ENCODE measurements at regions not wholly inside any gene's neighbourhood (a gene's known extent, or its start where the extent isn't known, plus 50 kb on each side); places are given as distances from the start of the nearest gene placed in this dataset.

DNA sequence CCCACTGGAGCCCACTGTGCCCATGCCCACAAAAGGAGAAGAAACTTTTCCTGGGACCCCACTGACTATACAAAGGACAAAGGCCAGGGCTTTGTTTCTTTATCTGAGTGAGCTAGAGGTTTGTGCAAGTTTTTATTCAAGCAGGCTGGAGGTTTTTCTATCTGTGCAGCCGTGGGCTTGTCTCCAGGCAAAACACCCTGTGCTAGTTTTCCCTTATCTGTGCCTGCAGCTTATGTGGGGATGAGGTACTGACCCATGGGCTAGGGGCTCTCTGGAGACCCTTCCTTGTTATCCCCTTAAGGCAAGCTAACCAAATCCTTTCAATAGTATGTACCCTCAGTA lies 545.5 kb downstream of the ZPLD1 start:
- dilution Hi-C loops (cut with MboI; ENCODE audit: extremely low pct_ligation_motif_present, low sequenced_read_pairs): no loop called here
- no peak for FAIRE-seq
- no peaks in the 10 kb centered on the region for H3K9me1 ChIP-seq (ENCODE audit: control insufficient read depth, extremely low read depth, insufficient read depth, low read length)
- no peak overlapping the region for H3K9ac ChIP-seq (ENCODE audit: control insufficient read depth, extremely low read depth, insufficient read depth, low read length)
- H3K4me3 ChIP-seq (ENCODE audit: control insufficient read depth in 2 of 3, extremely low read depth in 1 of 3, insufficient read depth in 2 of 3, low read depth in 1 of 3, low read length in 3 of 3): no peak overlapping the region
- no peak for TF ChIP-seq EZH2 (IDR thresholded peaks at IDR 0.05; ENCODE audit: low read length)
- TF ChIP-seq, protein P1, sequence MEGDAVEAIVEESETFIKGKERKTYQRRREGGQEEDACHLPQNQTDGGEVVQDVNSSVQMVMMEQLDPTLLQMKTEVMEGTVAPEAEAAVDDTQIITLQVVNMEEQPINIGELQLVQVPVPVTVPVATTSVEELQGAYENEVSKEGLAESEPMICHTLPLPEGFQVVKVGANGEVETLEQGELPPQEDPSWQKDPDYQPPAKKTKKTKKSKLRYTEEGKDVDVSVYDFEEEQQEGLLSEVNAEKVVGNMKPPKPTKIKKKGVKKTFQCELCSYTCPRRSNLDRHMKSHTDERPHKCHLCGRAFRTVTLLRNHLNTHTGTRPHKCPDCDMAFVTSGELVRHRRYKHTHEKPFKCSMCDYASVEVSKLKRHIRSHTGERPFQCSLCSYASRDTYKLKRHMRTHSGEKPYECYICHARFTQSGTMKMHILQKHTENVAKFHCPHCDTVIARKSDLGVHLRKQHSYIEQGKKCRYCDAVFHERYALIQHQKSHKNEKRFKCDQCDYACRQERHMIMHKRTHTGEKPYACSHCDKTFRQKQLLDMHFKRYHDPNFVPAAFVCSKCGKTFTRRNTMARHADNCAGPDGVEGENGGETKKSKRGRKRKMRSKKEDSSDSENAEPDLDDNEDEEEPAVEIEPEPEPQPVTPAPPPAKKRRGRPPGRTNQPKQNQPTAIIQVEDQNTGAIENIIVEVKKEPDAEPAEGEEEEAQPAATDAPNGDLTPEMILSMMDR (optimal IDR thresholded peaks at IDR 0.05 in 1 of 3, IDR thresholded peaks at IDR 0.05 in 1 of 3, conservative IDR thresholded peaks at IDR 0.05 in 1 of 3; ENCODE audit: extremely low read depth in 1 of 3, insufficient read depth in 2 of 3, low read length in 3 of 3): no peak
- H3K9me3 ChIP-seq (ENCODE audit: control insufficient read depth, low read depth, low read length): no peaks in the 10 kb centered on the region
- H3K27ac ChIP-seq (ENCODE audit: control insufficient read depth, insufficient read depth, low read length): no peak overlapping the region
- no peaks in the 10 kb centered on the region for H3K79me2 ChIP-seq (ENCODE audit: control insufficient read depth, insufficient read depth, low read length)
- no peaks in the 10 kb centered on the region for H4K20me1 ChIP-seq (ENCODE audit: control insufficient read depth, extremely low read depth, insufficient read depth, low read length)
- H3K27me3 ChIP-seq (ENCODE audit: control insufficient read depth, extremely low read depth, insufficient read depth, low read length): no peaks in the 10 kb centered on the region
- H2AFZ ChIP-seq (ENCODE audit: control insufficient read depth, low read length): no peak overlapping the region
- no peaks in the 10 kb centered on the region for H3K4me1 ChIP-seq (ENCODE audit: control insufficient read depth, extremely low read depth, insufficient read depth, low read length)
- DNase-seq (ENCODE audit: low read depth, low spot score): no peak
- no peak overlapping the region for H3K4me2 ChIP-seq (ENCODE audit: control insufficient read depth, extremely low read depth, insufficient read depth, low read depth, low read length)
- H3K36me3 ChIP-seq (ENCODE audit: control insufficient read depth in 2 of 2, extremely low read depth in 1 of 2, insufficient read depth in 2 of 2, low read length in 2 of 2): no peaks in the 10 kb centered on the region

DNA sequence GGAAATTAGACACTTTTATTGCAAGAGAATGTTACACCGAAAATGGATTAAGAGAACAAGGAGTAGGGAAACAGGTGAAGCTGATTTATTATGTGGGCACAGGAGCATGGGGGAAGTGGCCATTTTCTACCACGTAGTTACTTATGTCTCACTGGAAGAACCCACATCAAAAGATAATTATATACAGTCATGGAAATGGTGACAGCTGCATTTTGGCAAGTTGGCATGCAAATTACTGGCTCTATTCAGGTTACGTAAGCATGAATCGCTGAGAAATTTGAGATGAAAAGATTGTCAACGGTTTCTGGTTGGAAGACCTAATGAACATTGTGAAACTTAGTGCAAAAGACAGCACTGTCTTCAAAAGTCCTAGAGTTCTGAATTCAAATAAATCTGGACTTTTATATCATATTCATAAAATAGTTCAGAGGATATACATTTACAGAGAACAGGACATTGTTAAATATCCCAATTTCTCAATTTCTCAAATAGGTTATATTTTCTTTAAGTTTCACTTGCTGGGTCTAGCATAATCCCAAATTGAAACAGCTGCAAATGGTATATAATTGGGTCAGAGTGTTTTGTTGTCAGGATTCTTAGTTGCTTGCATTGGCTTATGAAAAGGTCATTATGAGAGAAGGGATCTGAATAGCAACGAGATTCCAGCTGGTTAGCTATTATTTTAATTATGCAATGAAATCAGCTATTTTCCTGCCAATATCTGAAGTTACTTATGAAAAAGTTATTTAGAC lies 567.8 kb downstream of the ZPLD1 start:
- no peak overlapping the region for H3K9ac ChIP-seq (ENCODE audit: control insufficient read depth, extremely low read depth, insufficient read depth, low read length)
- H2AFZ ChIP-seq (ENCODE audit: control insufficient read depth, low read length): no peak overlapping the region
- no peak for TF ChIP-seq EZH2 (IDR thresholded peaks at IDR 0.05; ENCODE audit: low read length)
- TF ChIP-seq, protein P1 (optimal IDR thresholded peaks at IDR 0.05 in 1 of 3, IDR thresholded peaks at IDR 0.05 in 1 of 3, conservative IDR thresholded peaks at IDR 0.05 in 1 of 3; ENCODE audit: extremely low read depth in 1 of 3, insufficient read depth in 2 of 3, low read length in 3 of 3): no peak
- H3K4me1 ChIP-seq (ENCODE audit: control insufficient read depth, extremely low read depth, insufficient read depth, low read length): no peaks in the 10 kb centered on the region
- H3K27ac ChIP-seq (ENCODE audit: control insufficient read depth, insufficient read depth, low read length): no peak overlapping the region
- DNase-seq (ENCODE audit: low read depth, low spot score) (no peak), FAIRE-seq (no peak)
- no peaks in the 10 kb centered on the region for H3K36me3 ChIP-seq (ENCODE audit: control insufficient read depth in 2 of 2, extremely low read depth in 1 of 2, insufficient read depth in 2 of 2, low read length in 2 of 2)
- no peaks in the 10 kb centered on the region for H3K79me2 ChIP-seq (ENCODE audit: control insufficient read depth, insufficient read depth, low read length)
- H3K4me2 ChIP-seq (ENCODE audit: control insufficient read depth, extremely low read depth, insufficient read depth, low read depth, low read length): no peak overlapping the region
- H3K27me3 ChIP-seq (ENCODE audit: control insufficient read depth, extremely low read depth, insufficient read depth, low read length): no peaks in the 10 kb centered on the region
- no peaks in the 10 kb centered on the region for H3K9me1 ChIP-seq (ENCODE audit: control insufficient read depth, extremely low read depth, insufficient read depth, low read length)
- H3K4me3 ChIP-seq (ENCODE audit: control insufficient read depth in 2 of 3, extremely low read depth in 1 of 3, insufficient read depth in 2 of 3, low read depth in 1 of 3, low read length in 3 of 3): no peak overlapping the region
- no peaks in the 10 kb centered on the region for H4K20me1 ChIP-seq (ENCODE audit: control insufficient read depth, extremely low read depth, insufficient read depth, low read length)
- dilution Hi-C loops (cut with MboI; ENCODE audit: extremely low pct_ligation_motif_present, low sequenced_read_pairs): no loop called here
- H3K9me3 ChIP-seq (ENCODE audit: control insufficient read depth, low read depth, low read length): no peaks in the 10 kb centered on the region
